BE2C (cell line): ENCODE measurements at regions not wholly inside any gene's neighbourhood (a gene's known extent, or its start where the extent isn't known, plus 50 kb on each side); places are given as distances from the start of the nearest gene placed in this dataset.
A peak's percentile ranks its signal among the peaks of the same experiment; 100 is the strongest.

Experiments used
- DNase-seq: peaks from one replicate; pipeline ENCODE4 v3.0.0-alpha.2; 2020
- H3K27me3 ChIP-seq: fragments of 250-450 bp; sonication (Bioruptor Pico); 2 replicates; pipeline ENCODE4 v1.5.1; 2020; ENCODE audit warnings: mild to moderate bottlenecking
- H3K36me3 ChIP-seq: fragments of 250-450 bp; sonication (Bioruptor Pico); 2 replicates; pipeline ENCODE4 v1.5.1; 2020; ENCODE audit warnings: mild to moderate bottlenecking
- H3K4me1 ChIP-seq: fragments of 250-450 bp; sonication (Bioruptor Pico); 2 replicates; pipeline ENCODE4 v1.5.1; 2020
- H3K4me3 ChIP-seq: 2 replicates; pipeline ENCODE4 v1.5.1; 2011; ENCODE audit warnings: low read depth, low read length
- H3K9me3 ChIP-seq: fragments of 250-450 bp; sonication (Bioruptor Pico); 2 replicates; pipeline ENCODE4 v1.5.1; 2020
- CTCF ChIP-seq: IDR thresholded peaks from 2 replicates; pipeline ENCODE4 v1.5.1; 2012; ENCODE audit warnings: mild to moderate bottlenecking, low read depth, low read length

DNA sequence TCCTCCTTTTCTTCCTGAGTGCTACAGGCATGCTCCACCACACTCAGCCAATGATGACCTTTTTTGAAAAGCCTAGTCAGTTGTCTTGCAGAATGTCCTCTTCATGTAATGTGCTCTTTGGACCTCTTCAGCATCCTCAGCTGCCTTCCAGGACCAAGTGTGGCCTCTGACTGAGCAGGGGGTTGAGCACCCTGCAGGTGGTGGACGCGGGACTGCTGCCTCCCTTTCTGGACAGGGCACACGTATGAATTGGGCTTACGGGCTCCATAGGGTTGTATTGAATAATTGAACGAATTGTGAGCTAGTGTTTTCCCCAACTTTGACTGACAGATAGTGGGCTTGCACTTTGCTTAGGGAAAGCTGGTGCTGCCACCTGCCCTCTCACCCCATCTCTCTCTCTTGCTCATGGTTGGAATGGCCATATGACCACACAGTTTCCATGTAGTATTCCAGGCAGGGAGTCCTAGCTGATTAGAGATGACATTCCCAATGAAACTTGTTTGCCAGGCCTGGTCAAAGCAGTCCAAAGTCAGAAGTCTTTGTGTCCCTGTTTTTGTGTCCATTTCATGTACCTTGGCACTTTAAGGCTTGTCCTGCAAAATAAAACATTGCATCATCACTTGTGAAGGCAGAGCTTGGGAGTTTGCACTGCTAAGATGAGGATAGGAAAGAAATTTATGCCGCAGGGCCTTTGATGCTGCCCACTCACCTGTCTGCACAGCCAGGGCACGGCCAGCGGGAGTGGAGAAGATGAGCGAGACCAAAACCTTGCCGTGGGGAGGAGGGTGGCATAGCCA lies 76.3 kb upstream of the NPAS1 start:
- no peaks in the 10 kb centered on the region for H3K27me3 ChIP-seq
- no peak for DNase-seq
- H3K4me1 ChIP-seq: peaks cover 4% of the 10 kb centered on the region
- H3K4me3 ChIP-seq: no peak overlapping the region
- TF ChIP-seq CTCF: no peak
- H3K9me3 ChIP-seq: no peaks in the 10 kb centered on the region
- H3K36me3 ChIP-seq: peaks cover 6% of the 10 kb centered on the region; the same call in 1 of the 2 replicates

GRCh38 chr19:46944123-46944748 lies 75.4 kb upstream of the NPAS1 start:
- no peak overlapping the region for H3K4me3 ChIP-seq
- no peaks in the 10 kb centered on the region for H3K27me3 ChIP-seq
- peaks cover 8% of the 10 kb centered on the region; the same call in 1 of the 2 replicates for H3K36me3 ChIP-seq
- TF ChIP-seq CTCF: no peak
- no peaks in the 10 kb centered on the region for H3K9me3 ChIP-seq
- no peak for DNase-seq
- H3K4me1 ChIP-seq: peaks cover 4% of the 10 kb centered on the region

GRCh38 chr19:46944918-46945628 lies 74.6 kb upstream of the NPAS1 start:
- H3K4me3 ChIP-seq: no peak overlapping the region
- peak; percentile 40 for DNase-seq
- TF ChIP-seq CTCF: no peak
- H3K4me1 ChIP-seq: peaks cover 4% of the 10 kb centered on the region
- H3K36me3 ChIP-seq: peaks cover 4% of the 10 kb centered on the region; the same call in 1 of the 2 replicates
- H3K27me3 ChIP-seq: no peaks in the 10 kb centered on the region
- no peaks in the 10 kb centered on the region for H3K9me3 ChIP-seq

DNA sequence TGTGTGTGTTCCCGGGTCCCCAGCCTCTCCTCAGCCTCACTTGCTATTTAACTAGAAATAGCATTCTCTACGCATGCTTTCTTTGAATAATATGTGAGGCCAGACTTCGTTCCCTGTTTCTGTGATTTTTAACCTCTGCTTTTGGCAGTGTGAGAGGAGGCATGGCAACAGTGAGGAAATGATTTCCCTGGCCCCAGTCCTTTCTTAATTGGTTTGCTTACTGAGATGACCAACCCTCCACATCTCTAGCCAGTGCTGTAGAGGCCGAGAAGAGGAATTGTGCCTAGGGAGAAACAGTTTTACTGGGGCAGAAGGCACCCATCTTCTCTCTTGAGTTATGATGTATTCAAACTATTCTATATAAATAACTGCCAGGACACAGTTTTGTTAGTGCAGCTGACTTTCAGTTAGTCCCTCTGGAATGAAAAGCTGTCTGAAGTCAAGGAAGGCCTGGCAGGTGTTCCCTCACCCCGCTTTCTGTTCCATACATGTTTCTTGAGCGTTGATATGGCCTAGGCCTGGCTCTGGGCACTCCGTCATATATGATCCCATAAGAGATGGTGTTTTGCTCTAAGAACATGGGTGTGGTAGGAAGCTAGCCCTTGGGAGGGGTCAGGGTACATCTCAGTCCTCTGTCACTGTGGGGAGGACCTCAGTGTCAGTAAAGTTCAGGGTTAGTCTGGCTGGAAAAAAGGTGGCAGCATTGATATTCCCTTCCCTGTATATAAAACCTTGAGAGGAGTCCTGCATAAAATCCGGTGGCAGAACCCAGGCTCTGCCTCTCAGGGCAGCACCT lies 73.7 kb upstream of the NPAS1 start:
- H3K27me3 ChIP-seq: no peaks in the 10 kb centered on the region
- H3K9me3 ChIP-seq: no peaks in the 10 kb centered on the region
- TF ChIP-seq CTCF: no peak
- H3K4me3 ChIP-seq: no peak overlapping the region
- no peak for DNase-seq
- peaks cover 4% of the 10 kb centered on the region for H3K4me1 ChIP-seq
- H3K36me3 ChIP-seq: peaks cover 8% of the 10 kb centered on the region

- Histone ChIP-seq H3K27me3 (no peaks in the 10 kb centered on the region), H3K36me3 (peaks cover 8% of the 10 kb centered on the region), H3K4me1 (peaks cover 4% of the 10 kb centered on the region), H3K9me3 (no peaks in the 10 kb centered on the region), H3K4me3 (no peak overlapping the region)
- no peak for DNase-seq
- no peak for TF ChIP-seq CTCF
Measured at GRCh38 chr19:46946611-46947238, 72.9 kb upstream of the NPAS1 start.
